ENCODE measurements at regions not wholly inside any gene's neighbourhood (a gene's known extent, or its start where the extent isn't known, plus 50 kb on each side); places are given as distances from the start of the nearest gene placed in this dataset.

- no peak for TF ChIP-seq SNAPC4 (CRISPR knock-in tag; IDR thresholded peaks at IDR 0.05)
- TF ChIP-seq ZNF782 (CRISPR knock-in tag; IDR thresholded peaks at IDR 0.05; ENCODE audit: borderline replicate concordance), result no peak
- TF ChIP-seq RARG (CRISPR knock-in tag; IDR thresholded peaks at IDR 0.05; ENCODE audit: low read depth), result no peak
- no peak for TF ChIP-seq ZNF337 (CRISPR knock-in tag; IDR thresholded peaks at IDR 0.05; ENCODE audit: borderline replicate concordance, low read depth)
Measured at GRCh38 chr10:57142925-57143576, 782.0 kb upstream of the ZWINT start (continued).

- WGBS (ENCODE audit: low lambda C conversion rate), result 56% methylated on average over 1 of the region's 1 CpG
- TF ChIP-seq GMEB2 (CRISPR knock-in tag; IDR thresholded peaks at IDR 0.05; ENCODE audit: low read depth) (no peak), NFATC3 (CRISPR knock-in tag; IDR thresholded peaks at IDR 0.05) (no peak), ZNF850 (CRISPR knock-in tag; conservative IDR thresholded peaks at IDR 0.05) (no peak), PHF21A (CRISPR knock-in tag; IDR thresholded peaks at IDR 0.05) (no peak), POLR2A (IDR thresholded peaks at IDR 0.05; ENCODE audit: insufficient read depth in 1 of 2, low read depth in 2 of 2, low read length in 2 of 2) (no peak), YEATS4 (CRISPR knock-in tag; IDR thresholded peaks at IDR 0.05; ENCODE audit: borderline replicate concordance) (no peak), ZFP37 (CRISPR knock-in tag; IDR thresholded peaks at IDR 0.05; ENCODE audit: borderline replicate concordance) (no peak), SATB2 (CRISPR knock-in tag; IDR thresholded peaks at IDR 0.05) (no peak), SAP130 (CRISPR knock-in tag; IDR thresholded peaks at IDR 0.05; ENCODE audit: low read depth) (no peak)
- Histone ChIP-seq H3K27me3 (ENCODE audit: control insufficient read depth in 1 of 2, insufficient read depth in 2 of 2, low read length in 2 of 2) (no peaks in the 10 kb centered on the region), H3K27ac (ENCODE audit: extremely low read length, insufficient read depth, low read length) (no peak overlapping the region), H3K79me2 (ENCODE audit: insufficient read depth, low read length) (no peaks in the 10 kb centered on the region), H3K4me3 (replicated peaks in 1 of 3; ENCODE audit: insufficient read depth in 1 of 3, low read depth in 2 of 3, low read length in 3 of 3) (no peak overlapping the region), H3K4me1 (ENCODE audit: insufficient read depth, low read length) (no peaks in the 10 kb centered on the region), H2AFZ (ENCODE audit: low read length) (no peak overlapping the region), H3K36me3 (replicated peaks in 1 of 2; ENCODE audit: control insufficient read depth in 1 of 2, insufficient read depth in 2 of 2, low read length in 2 of 2) (no peaks in the 10 kb centered on the region), H4K20me1 (ENCODE audit: insufficient read depth, low read length) (no peaks in the 10 kb centered on the region), H3K9me3 (ENCODE audit: low read length) (peaks cover 35% of the 10 kb centered on the region), H3K9ac (ENCODE audit: insufficient read depth, low read depth, low read length) (no peak overlapping the region), H3K4me2 (ENCODE audit: low read depth, low read length) (no peak overlapping the region)
- CTCF ChIA-PET (ENCODE audit: low intra/inter-chr PET ratio, low total read pairs), result no interaction called here
- intact Hi-C loops (cut with micrococcal nuclease; ENCODE audit: unreplicated experiment) (no loop called here), in situ Hi-C loops (cut with HindIII; ENCODE audit: extremely low pct_ligation_motif_present, low pct_unique_long_range_greater_than_20kb) (no loop called here)
- ATAC-seq, result no peak
- no peak for DNase-seq (ENCODE audit: low spot score)
- POLR2A ChIA-PET, result no interaction called here
- BruUV-seq (replicated peaks), result no TSS peak
- no peak for FAIRE-seq
Measured at GRCh38 chr10:57141708-57142107, 780.6 kb upstream of the ZWINT start.

Data from HepG2 (cell line).